GM12878 (cell line): ENCODE measurements at regions not wholly inside any gene's neighbourhood (a gene's known extent, or its start where the extent isn't known, plus 50 kb on each side); places are given as distances from the start of the nearest gene placed in this dataset.

Experiments used
- ATAC-seq: fragments of 200-7000 bp; cut with Tn5 transposase; 3 replicates; pipeline ENCODE4 v1.9.1; 2020; ENCODE audit warnings: mild to moderate bottlenecking, moderate library complexity
- BruUV-seq: library from RNA; stranded (reverse); fragments of 400-500 nt; replicated peaks from 2 replicates; lab custom pipeline; 2021; lab: Mats Ljungman, UMichigan
- CTCF ChIA-PET: fragments of 300-600 bp; sonication (Branson Sonifier 250); formaldehyde crosslinking; extraction: SDS; loops from one replicate; lab custom pipeline; 2021; ENCODE audit warnings: inconsistent platforms; lab: Yijun Ruan, JAX
- POLR2A ChIA-PET: fragments of 350-600 bp; formaldehyde crosslinking; extraction: SDS; loops from one replicate; lab custom pipeline; 2021; ENCODE audit warnings: inconsistent platforms; lab: Charles Lee
- RAD21 ChIA-PET: fragments of 300-600 bp; sonication (Branson Sonifier 250); formaldehyde crosslinking; loops from one replicate; lab custom pipeline; 2023; ENCODE audit warnings: antibody characterized with exemption; ENCODE audit not compliant: unreplicated experiment; lab: Charles Lee
- SMC1A ChIA-PET: fragments of 300-600 bp; sonication (Branson Sonifier 250); formaldehyde crosslinking; loops from one replicate; lab custom pipeline; 2023; ENCODE audit not compliant: unreplicated experiment, uncharacterized antibody; lab: Charles Lee
- DNase-seq: peaks from one replicate; pipeline ENCODE4 v3.0.0-alpha.2; 2011; ENCODE audit warnings: low read depth, low spot score
- FAIRE-seq: peaks from 3 replicates; lab custom pipeline; 2011; peaks lifted over from hg19 to GRCh38; lab: Jason Lieb, UNC
- H2AFZ ChIP-seq: 2 replicates; pipeline ENCODE4 v1.6.0; 2011; ENCODE audit warnings: low read depth, low read length, control low read depth; ENCODE audit not compliant: control insufficient read depth
- H3K27ac ChIP-seq: 2 replicates; pipeline ENCODE4 v1.5.1; 2011; ENCODE audit warnings: control low read depth; ENCODE audit not compliant: control insufficient read depth, insufficient read depth
- H3K27me3 ChIP-seq, 2 experiments: replicated peaks in 1 of 2; 2 replicates each; pipeline versions ENCODE4 v1.6.0 to v1.6.1; 2011; ENCODE audit warnings: low read length in 1 of 2; ENCODE audit not compliant: control insufficient read depth in 2 of 2, insufficient read depth in 2 of 2
- H3K36me3 ChIP-seq, 2 experiments: 2 replicates each; pipeline ENCODE4 v1.5.1; 2011; ENCODE audit warnings: low read length in 1 of 2; ENCODE audit not compliant: control insufficient read depth in 2 of 2, insufficient read depth in 2 of 2
- H3K4me1 ChIP-seq: 2 replicates; pipeline ENCODE4 v1.6.1; 2011; ENCODE audit warnings: mild to moderate bottlenecking, low read length, moderate library complexity, mixed read lengths; ENCODE audit not compliant: control insufficient read depth, insufficient read depth
- H3K4me2 ChIP-seq: 2 replicates; pipeline ENCODE4 v1.6.0; 2011; ENCODE audit warnings: control low read depth; ENCODE audit not compliant: control insufficient read depth, insufficient read depth
- H3K4me3 ChIP-seq: fragments of 200-600 bp; sonication (generic); 2 replicates; pipeline ENCODE4 v1.5.1; 2016
- H3K79me2 ChIP-seq: 2 replicates; pipeline ENCODE4 v1.6.0; 2011; ENCODE audit warnings: low read length; ENCODE audit not compliant: control insufficient read depth, insufficient read depth
- H3K9ac ChIP-seq: 2 replicates; pipeline ENCODE4 v1.8.0; 2011; ENCODE audit warnings: low read length, control low read depth, mixed read lengths; ENCODE audit not compliant: control insufficient read depth, insufficient read depth
- H3K9me3 ChIP-seq: replicated peaks from 3 replicates; pipeline ENCODE4 v1.5.1; 2011; ENCODE audit warnings: mild to moderate bottlenecking, low read length; ENCODE audit not compliant: control insufficient read depth, insufficient read depth
- H4K20me1 ChIP-seq: 2 replicates; pipeline ENCODE4 v1.6.0; 2011; ENCODE audit not compliant: control insufficient read depth, insufficient read depth
- CREB1 ChIP-seq: IDR thresholded peaks from 2 replicates; pipeline ENCODE4 v1.6.1; 2012; ENCODE audit warnings: low read depth, mild to moderate bottlenecking, inconsistent platforms
- ETV6 ChIP-seq, 2 experiments: fragments of 450-650 bp in 1 of 2; IDR thresholded peaks in 1 of 2; conservative IDR thresholded peaks in 1 of 2; 2 replicates each; pipeline ENCODE4 v1.6.1; 2014; ENCODE audit warnings: antibody characterized with exemption in 1 of 2, borderline replicate concordance in 1 of 2, low read depth in 1 of 2, mild to moderate bottlenecking in 1 of 2, moderate library complexity in 1 of 2
- JUND ChIP-seq: IDR thresholded peaks from 2 replicates; pipeline ENCODE4 v1.6.1; 2012; ENCODE audit warnings: low read depth, mild to moderate bottlenecking, low read length, improper control_type of control experiment, moderate library complexity
- NRF1 ChIP-seq: conservative IDR thresholded peaks from 2 replicates; pipeline ENCODE4 v1.6.1; 2011; ENCODE audit warnings: mild to moderate bottlenecking, low read depth, low read length, improper control_type of control experiment
- PAX5 ChIP-seq: IDR thresholded peaks from 2 replicates; pipeline ENCODE4 v1.6.1; 2011; ENCODE audit warnings: low read depth, low read length, borderline replicate concordance
- RAD21 ChIP-seq: IDR thresholded peaks from 2 replicates; pipeline ENCODE4 v1.6.1; 2011; ENCODE audit warnings: mild to moderate bottlenecking, low read depth, low read length, moderate library complexity; ENCODE audit not compliant: insufficient read depth
- SUZ12 ChIP-seq: fragments of 200-600 bp; sonication (generic); IDR thresholded peaks from one replicate; pipeline ENCODE4 v1.6.1; 2018; ENCODE audit warnings: antibody characterized with exemption, mild to moderate bottlenecking; ENCODE audit not compliant: unreplicated experiment
- ZSCAN29 ChIP-seq: fragments of 450-650 bp; IDR thresholded peaks from 2 replicates; pipeline ENCODE4 v1.6.1; 2017; ENCODE audit warnings: mild to moderate bottlenecking, moderate library complexity
- WGBS: methylation state at CpG from one replicate; pipeline ENCODE4 v1.1.6; 2016; ENCODE audit warnings: low lambda C conversion rate; ENCODE audit not compliant: insufficient replicate concordance, insufficient coverage; ENCODE audit errors: missing lambda C conversion rate; 5-methylcytosine and 5-hydroxymethylcytosine counted together
- in situ Hi-C: fragments of 300-500 bp; cut with MboI; formaldehyde crosslinking; loops from 9 replicates; pipeline ENCODE4 v1.14.3; 2018; ENCODE audit warnings: mixed read lengths
- intact Hi-C: fragments of 100-400 bp; cut with micrococcal nuclease; formaldehyde crosslinking; loops from one replicate; pipeline ENCODE4 v1.14.2; 2022; ENCODE audit not compliant: unreplicated experiment

GRCh38 chr7:10557375-10557774 is 416.3 kb upstream of the PHF14 start:
- intact Hi-C loops = no loop called here
- CTCF ChIA-PET = no interaction called here

GRCh38 chr7:10560497-10560896 is 413.2 kb upstream of the PHF14 start:
- CTCF ChIA-PET = interaction anchor here (1.4 kb wide), 1 partner anchor 9 kb away, joined by 3 read pairs; no protein-coding TSS in a partner anchor

More at GRCh38 chr7:10557375-10557774, 416.3 kb upstream of the PHF14 start:
- BruUV-seq = no TSS peak
- ChIA-PET RAD21 (no interaction called here), SMC1A (no interaction called here), POLR2A (no interaction called here)
- Histone ChIP-seq H3K4me3 (no peak overlapping the region), H3K9ac (no peak overlapping the region), H3K36me3 (no peaks in the 10 kb centered on the region), H3K27ac (no peak overlapping the region), H3K9me3 (no peaks in the 10 kb centered on the region), H3K79me2 (no peaks in the 10 kb centered on the region), H4K20me1 (no peaks in the 10 kb centered on the region), H3K4me2 (no peak overlapping the region), H3K27me3 (no peaks in the 10 kb centered on the region), H3K4me1 (no peaks in the 10 kb centered on the region), H2AFZ (no peak overlapping the region)
- 73% methylated on average over 5 of the region's 5 CpGs for WGBS
- in situ Hi-C loops = no loop called here
- TF ChIP-seq CREB1 = no peak
- FAIRE-seq (no peak), DNase-seq (no peak), ATAC-seq (no peak)

More at GRCh38 chr7:10560497-10560896, 413.2 kb upstream of the PHF14 start:
- H4K20me1 ChIP-seq = no peaks in the 10 kb centered on the region
- H3K36me3 ChIP-seq = no peaks in the 10 kb centered on the region
- H2AFZ ChIP-seq = no peak overlapping the region
- no peaks in the 10 kb centered on the region for H3K4me1 ChIP-seq
- ATAC-seq = no peak
- intact Hi-C loops = no loop called here
- no peak overlapping the region for H3K4me3 ChIP-seq
- H3K9ac ChIP-seq = no peak overlapping the region
- ChIA-PET POLR2A (no interaction called here), SMC1A (no interaction called here), RAD21 (no interaction called here)
- no peak for FAIRE-seq
- H3K27me3 ChIP-seq = no peaks in the 10 kb centered on the region
- in situ Hi-C loops = no loop called here
- no peak overlapping the region for H3K27ac ChIP-seq
- H3K4me2 ChIP-seq = no peak overlapping the region
- TF ChIP-seq RAD21 = no peak
- no peak for TF ChIP-seq JUND
- TF ChIP-seq SUZ12 = no peak
- no peak for TF ChIP-seq ZSCAN29
- no peak for TF ChIP-seq NRF1
- TF ChIP-seq PAX5 = no peak
- no peak for TF ChIP-seq ETV6 (conservative IDR thresholded peaks at IDR 0.05 in 1 of 2, IDR thresholded peaks at IDR 0.05 in 1 of 2; ENCODE audit: borderline replicate concordance in 1 of 2, low read depth in 1 of 2)
- BruUV-seq = no TSS peak
- no peaks in the 10 kb centered on the region for H3K79me2 ChIP-seq
- DNase-seq = no peak
- no peaks in the 10 kb centered on the region for H3K9me3 ChIP-seq
